Breast epithelium (tissue), 3 donors: ENCODE measurements at regions not wholly inside any gene's neighbourhood (a gene's known extent, or its start where the extent isn't known, plus 50 kb on each side); places are given as distances from the start of the nearest gene placed in this dataset.

Experiments
- CTCF ChIP-seq, 3 donors: fragments of 450-650 bp; IDR thresholded peaks; one replicate each; pipeline ENCODE4 v1.5.1; 2016 to 2017; ENCODE audit warnings: antibody characterized with exemption in 3 of 3, mild to moderate bottlenecking in 3 of 3, moderate library complexity in 3 of 3
- POLR2AphosphoS5 ChIP-seq, 3 donors: sonication (generic); formaldehyde crosslinking; IDR thresholded peaks; one replicate each; pipeline ENCODE4 v1.6.1; 2017; ENCODE audit warnings: antibody characterized with exemption in 3 of 3

GRCh38 chr10:10126218-10126617, 891.5 kb upstream of the CELF2 start:
- TF ChIP-seq POLR2AphosphoS5 (IDR thresholded peaks at IDR 0.05) (no peak), CTCF (IDR thresholded peaks at IDR 0.05) (no peak)
